Tibial nerve (tissue), 4 donors: ENCODE measurements at regions not wholly inside any gene's neighbourhood (a gene's known extent, or its start where the extent isn't known, plus 50 kb on each side); places are given as distances from the start of the nearest gene placed in this dataset.

Experiments used
- DNase-seq, 2 donors: peaks; one replicate each; pipeline ENCODE4 v3.0.0-alpha.2; 2019; ENCODE audit warnings: low spot score in 2 of 2
- H3K27ac ChIP-seq, 4 donors: fragments of 200-600 bp; sonication (generic) in 3 of 4; one replicate each; pipeline ENCODE4 v1.5.1; 2017 to 2019; ENCODE audit warnings: mild to moderate bottlenecking in 1 of 4
- H3K27me3 ChIP-seq, 2 donors: fragments of 200-600 bp; sonication (generic) in 1 of 2; one replicate each; pipeline versions ENCODE4 v1.5.1 to v1.6.0; 2017 to 2019
- H3K36me3 ChIP-seq, 3 donors: fragments of 200-600 bp; sonication (generic); one replicate each; pipeline ENCODE4 v1.5.1; 2018 to 2019
- H3K4me1 ChIP-seq, 4 donors: fragments of 200-600 bp; sonication (generic) in 3 of 4; one replicate each; pipeline ENCODE4 v1.5.1; 2017 to 2019
- H3K4me3 ChIP-seq, 4 donors: fragments of 200-600 bp; sonication (generic) in 3 of 4; one replicate each; pipeline ENCODE4 v1.5.1; 2017 to 2019; ENCODE audit warnings: mild to moderate bottlenecking in 1 of 4, moderate library complexity in 1 of 4
- H3K9me3 ChIP-seq, 4 donors: fragments of 200-600 bp; sonication (generic) in 3 of 4; one replicate each; pipeline ENCODE4 v1.5.1; 2017 to 2019
- EP300 ChIP-seq, 2 donors: sonication (generic); formaldehyde crosslinking; IDR thresholded peaks; one replicate each; pipeline ENCODE4 v1.6.1; 2017; ENCODE audit warnings: antibody characterized with exemption in 2 of 2, mild to moderate bottlenecking in 1 of 2
- POLR2A ChIP-seq, 2 donors: fragments of 450-650 bp; IDR thresholded peaks; one replicate each; pipeline ENCODE4 v1.6.1; 2017; ENCODE audit warnings: antibody characterized with exemption in 2 of 2, mild to moderate bottlenecking in 2 of 2, moderate library complexity in 2 of 2
- WGBS, 2 donors: methylation state at CpG; one replicate each; pipeline ENCODE4 v1.1.5; 2018; 5-methylcytosine and 5-hydroxymethylcytosine counted together
- TF ChIP-seq, protein P1 (sequence below), 5 experiments: fragments of 200-600 bp in 3 of 5; fragments of 450-650 bp in 2 of 5; sonication (generic) in 3 of 5; IDR thresholded peaks; one replicate each; pipeline ENCODE4 v1.5.1; 2016 to 2019; ENCODE audit warnings: antibody characterized with exemption in 5 of 5, mild to moderate bottlenecking in 3 of 5, moderate library complexity in 2 of 5

GRCh38 chr16:51416926-51417325, 265.9 kb upstream of the SALL1 start:
- TF ChIP-seq EP300 (IDR thresholded peaks at IDR 0.05) (no peak), POLR2A (IDR thresholded peaks at IDR 0.05) (no peak)
- TF ChIP-seq, protein P1, sequence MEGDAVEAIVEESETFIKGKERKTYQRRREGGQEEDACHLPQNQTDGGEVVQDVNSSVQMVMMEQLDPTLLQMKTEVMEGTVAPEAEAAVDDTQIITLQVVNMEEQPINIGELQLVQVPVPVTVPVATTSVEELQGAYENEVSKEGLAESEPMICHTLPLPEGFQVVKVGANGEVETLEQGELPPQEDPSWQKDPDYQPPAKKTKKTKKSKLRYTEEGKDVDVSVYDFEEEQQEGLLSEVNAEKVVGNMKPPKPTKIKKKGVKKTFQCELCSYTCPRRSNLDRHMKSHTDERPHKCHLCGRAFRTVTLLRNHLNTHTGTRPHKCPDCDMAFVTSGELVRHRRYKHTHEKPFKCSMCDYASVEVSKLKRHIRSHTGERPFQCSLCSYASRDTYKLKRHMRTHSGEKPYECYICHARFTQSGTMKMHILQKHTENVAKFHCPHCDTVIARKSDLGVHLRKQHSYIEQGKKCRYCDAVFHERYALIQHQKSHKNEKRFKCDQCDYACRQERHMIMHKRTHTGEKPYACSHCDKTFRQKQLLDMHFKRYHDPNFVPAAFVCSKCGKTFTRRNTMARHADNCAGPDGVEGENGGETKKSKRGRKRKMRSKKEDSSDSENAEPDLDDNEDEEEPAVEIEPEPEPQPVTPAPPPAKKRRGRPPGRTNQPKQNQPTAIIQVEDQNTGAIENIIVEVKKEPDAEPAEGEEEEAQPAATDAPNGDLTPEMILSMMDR (IDR thresholded peaks at IDR 0.05) = no peak
- Histone ChIP-seq H3K27me3 (no peaks in the 10 kb centered on the region), H3K9me3 (no peaks in the 10 kb centered on the region), H3K27ac (no peak overlapping the region), H3K36me3 (no peaks in the 10 kb centered on the region), H3K4me3 (no peak overlapping the region), H3K4me1 (no peaks in the 10 kb centered on the region)
- WGBS, 2 donors = 44 to 62% methylated on average over 6 of the region's 6 CpGs
- DNase-seq = no peak

DNA sequence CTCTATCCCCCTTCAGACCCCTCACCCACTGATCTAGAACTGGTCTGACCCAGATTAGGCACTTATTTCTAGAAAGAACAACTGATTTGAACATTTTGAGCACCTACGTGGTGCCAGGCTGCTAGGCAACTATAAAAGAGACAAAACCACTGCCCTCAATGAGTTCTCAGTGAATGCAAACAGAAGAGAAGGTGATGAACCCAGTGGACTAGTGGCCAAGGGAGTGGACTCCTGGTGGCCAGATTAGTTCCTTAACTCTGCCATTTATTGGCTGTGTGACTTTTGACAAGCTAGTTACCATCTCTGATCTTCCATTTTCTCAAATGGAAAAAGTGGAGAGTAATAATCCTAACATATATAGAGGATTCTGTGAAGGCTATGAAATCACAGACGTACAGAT, 259.1 kb upstream of the SALL1 start:
- H3K27ac ChIP-seq = no peak overlapping the region
- no peaks in the 10 kb centered on the region for H3K36me3 ChIP-seq
- no peaks in the 10 kb centered on the region for H3K9me3 ChIP-seq
- DNase-seq = no peak
- TF ChIP-seq, protein P1 (IDR thresholded peaks at IDR 0.05) = no peak
- no peak for TF ChIP-seq POLR2A (IDR thresholded peaks at IDR 0.05)
- TF ChIP-seq EP300 (IDR thresholded peaks at IDR 0.05) = no peak
- H3K4me1 ChIP-seq = no peaks in the 10 kb centered on the region
- no peak overlapping the region for H3K4me3 ChIP-seq
- H3K27me3 ChIP-seq = no peaks in the 10 kb centered on the region
- 80 to 85% methylated on average over 2 of the region's 2 CpGs for WGBS, 2 donors

DNA sequence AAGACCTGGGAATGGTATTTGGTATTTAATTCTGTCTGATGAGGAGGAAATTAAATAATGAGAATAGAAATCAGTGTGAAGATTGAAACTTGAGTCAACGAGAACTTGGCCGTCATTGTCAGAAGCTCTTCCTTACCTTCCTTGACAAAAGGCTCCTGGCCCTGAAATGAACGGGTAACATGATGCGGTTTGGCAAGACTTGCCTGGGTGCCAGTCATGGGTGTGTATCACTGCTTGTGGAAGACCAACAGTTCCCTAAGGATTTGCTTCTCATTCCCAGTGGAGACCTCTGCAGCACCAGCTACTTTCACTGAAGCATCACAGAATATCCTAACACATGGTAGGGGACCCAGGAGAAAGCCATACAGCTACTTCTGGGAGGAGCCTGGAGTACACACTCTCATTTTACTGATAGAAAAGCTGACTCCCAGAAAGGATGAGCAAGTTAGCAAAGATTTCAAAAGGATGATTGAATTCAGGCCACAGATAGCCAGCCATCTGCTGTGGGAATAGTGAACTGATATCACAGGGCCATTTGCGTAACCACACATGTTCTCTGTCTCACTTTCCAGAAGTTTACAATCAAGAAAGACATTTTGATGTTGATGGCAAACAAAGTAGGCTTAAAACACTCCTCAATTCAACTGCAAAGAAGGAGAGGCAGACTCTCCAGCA, 258.1 kb upstream of the SALL1 start:
- Histone ChIP-seq H3K4me3 (no peak overlapping the region), H3K36me3 (no peaks in the 10 kb centered on the region), H3K4me1 (no peaks in the 10 kb centered on the region), H3K27me3 (no peaks in the 10 kb centered on the region), H3K27ac (no peak overlapping the region), H3K9me3 (no peaks in the 10 kb centered on the region)
- 81 to 89% methylated on average over 5 of the region's 5 CpGs for WGBS, 2 donors
- DNase-seq = no peak
- no peak for TF ChIP-seq EP300 (IDR thresholded peaks at IDR 0.05)
- TF ChIP-seq, protein P1 (IDR thresholded peaks at IDR 0.05) = no peak
- TF ChIP-seq POLR2A (IDR thresholded peaks at IDR 0.05) = no peak

- no peak for DNase-seq
- TF ChIP-seq, protein P1 (IDR thresholded peaks at IDR 0.05) = no peak
- TF ChIP-seq POLR2A (IDR thresholded peaks at IDR 0.05) (no peak), EP300 (IDR thresholded peaks at IDR 0.05) (no peak)
- Histone ChIP-seq H3K4me3 (no peak overlapping the region), H3K4me1 (no peaks in the 10 kb centered on the region), H3K27ac (no peak overlapping the region), H3K36me3 (no peaks in the 10 kb centered on the region), H3K27me3 (no peaks in the 10 kb centered on the region), H3K9me3 (no peaks in the 10 kb centered on the region)
- whole genome bisulfite sequencing, 2 donors = 30 to 32% methylated on average over 4 of the region's 4 CpGs
Observed at GRCh38 chr16:51408357-51408756, 257.3 kb upstream of the SALL1 start.

GRCh38 chr16:51407921-51408320, 256.9 kb upstream of the SALL1 start:
- TF ChIP-seq, protein P1 (IDR thresholded peaks at IDR 0.05) = no peak
- TF ChIP-seq POLR2A (IDR thresholded peaks at IDR 0.05) (no peak), EP300 (IDR thresholded peaks at IDR 0.05) (no peak)
- 77 to 94% methylated on average over 1 of the region's 1 CpG for WGBS, 2 donors
- Histone ChIP-seq H3K36me3 (no peaks in the 10 kb centered on the region), H3K9me3 (no peaks in the 10 kb centered on the region), H3K4me3 (no peak overlapping the region), H3K27me3 (no peaks in the 10 kb centered on the region), H3K27ac (no peak overlapping the region), H3K4me1 (no peaks in the 10 kb centered on the region)
- DNase-seq = no peak
